ELR (cell line): ENCODE measurements at regions not wholly inside any gene's neighbourhood (a gene's known extent, or its start where the extent isn't known, plus 50 kb on each side); places are given as distances from the start of the nearest gene placed in this dataset.

Experiments used
- DNase-seq: peaks from one replicate; pipeline ENCODE4 v3.0.0-alpha.2; 2015; ENCODE audit warnings: low read depth

DNA sequence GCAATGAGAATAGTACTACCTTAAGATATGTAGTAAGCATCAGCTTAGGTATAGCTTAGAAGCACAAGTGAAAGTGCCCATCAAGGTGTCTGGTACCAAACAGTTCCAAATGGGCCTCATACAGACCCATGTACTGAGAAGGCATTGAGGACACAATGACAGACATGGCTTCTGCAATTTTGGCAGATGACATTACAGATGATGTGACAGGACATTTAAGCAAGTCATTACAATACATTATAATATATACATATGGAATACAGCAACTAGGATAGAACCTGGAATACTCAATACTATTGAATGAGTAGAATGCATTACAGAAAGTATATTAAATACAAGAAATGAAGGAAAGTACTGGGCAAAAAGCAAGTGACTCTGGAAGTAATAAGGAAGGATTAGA lies 256.4 kb downstream of the GXYLT1 start:
- DNase-seq, result no peak

DNA sequence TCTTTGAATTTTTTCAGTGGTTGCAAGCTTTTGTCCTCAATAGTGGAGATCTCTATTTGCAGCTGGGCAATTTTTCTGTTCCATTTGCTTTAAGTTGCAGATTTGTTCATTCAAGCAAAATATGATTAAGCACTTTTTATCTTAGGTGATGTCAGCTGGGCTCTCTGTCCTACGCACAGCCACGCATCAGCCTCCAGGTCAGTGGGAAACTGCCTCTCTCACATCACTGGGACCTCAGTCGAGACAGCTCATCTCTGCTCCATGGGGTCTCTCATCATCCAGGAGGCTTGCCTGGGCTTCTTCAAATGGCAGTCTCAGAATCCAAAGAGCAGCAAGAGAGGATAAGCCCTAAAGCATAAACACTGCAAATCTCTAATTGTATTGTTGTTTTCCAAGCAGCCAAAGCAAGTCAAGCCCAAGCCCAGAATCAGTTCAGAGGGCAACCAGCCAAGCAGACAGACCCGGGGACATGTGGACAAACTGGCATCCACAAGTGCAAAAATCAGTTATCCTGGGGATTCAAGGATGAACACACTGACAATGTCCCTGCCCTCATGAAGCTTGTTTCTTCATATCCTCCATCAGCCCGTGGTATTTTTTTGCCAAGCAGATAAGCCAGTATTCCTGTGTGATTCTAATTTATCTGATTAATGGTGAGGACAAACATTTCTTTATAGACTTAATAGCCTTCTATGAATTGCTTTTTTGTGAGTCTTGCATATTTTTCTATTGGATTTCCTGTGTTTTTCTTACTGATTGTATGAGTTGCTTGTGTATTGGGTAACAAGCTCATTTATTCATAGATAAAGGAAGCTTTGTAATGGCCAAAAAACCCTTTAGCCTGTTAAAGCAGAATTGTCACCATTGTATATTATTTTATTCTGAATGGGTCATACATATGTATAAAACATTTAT lies 262.5 kb downstream of the GXYLT1 start:
- no peak for DNase-seq

DNA sequence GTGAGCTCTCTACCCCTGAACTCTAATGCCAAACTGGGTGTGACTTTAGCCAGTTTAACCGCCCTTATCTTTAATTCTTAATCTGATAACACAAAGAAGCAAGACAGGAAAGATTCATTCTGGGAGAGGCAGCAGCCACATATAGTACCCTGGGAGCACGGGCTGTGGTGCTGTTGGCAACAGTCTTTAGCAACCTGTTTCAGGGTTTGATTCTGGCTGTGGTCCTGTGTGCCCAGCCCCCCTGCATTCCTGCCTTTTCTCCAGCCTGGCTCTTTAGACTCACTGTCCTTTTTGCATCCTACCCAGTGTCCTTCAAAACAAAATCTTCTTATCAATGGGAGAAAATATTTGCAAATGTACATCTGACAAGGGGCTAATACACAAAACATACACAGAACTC lies 275.2 kb downstream of the GXYLT1 start:
- no peak for DNase-seq

DNA sequence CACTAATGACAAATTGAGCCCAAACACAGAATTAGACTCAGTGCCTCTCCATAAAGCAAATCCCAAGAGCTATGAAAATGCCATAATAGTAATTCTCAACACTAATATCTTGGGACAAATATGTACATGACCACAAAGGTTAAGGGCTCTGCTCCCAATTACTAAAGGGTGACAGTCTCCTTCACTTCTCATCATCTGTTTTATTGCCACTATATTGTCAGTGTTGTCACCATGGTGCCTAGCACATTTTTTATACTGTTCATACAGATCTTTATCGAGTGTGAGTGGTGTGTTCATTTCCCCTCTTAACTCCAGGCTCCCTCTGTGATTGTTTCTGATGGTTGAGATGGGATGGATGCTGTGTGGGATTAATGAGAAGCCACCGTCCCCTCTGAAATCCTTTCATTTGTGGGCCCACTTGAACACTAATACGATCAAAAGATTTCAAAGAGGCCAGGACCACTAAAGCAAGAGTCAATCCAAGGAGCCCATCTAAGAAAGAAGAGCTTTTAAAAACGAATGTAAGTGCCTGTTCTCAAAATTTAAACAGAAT lies 277.7 kb downstream of the GXYLT1 start:
- no peak for DNase-seq

DNA sequence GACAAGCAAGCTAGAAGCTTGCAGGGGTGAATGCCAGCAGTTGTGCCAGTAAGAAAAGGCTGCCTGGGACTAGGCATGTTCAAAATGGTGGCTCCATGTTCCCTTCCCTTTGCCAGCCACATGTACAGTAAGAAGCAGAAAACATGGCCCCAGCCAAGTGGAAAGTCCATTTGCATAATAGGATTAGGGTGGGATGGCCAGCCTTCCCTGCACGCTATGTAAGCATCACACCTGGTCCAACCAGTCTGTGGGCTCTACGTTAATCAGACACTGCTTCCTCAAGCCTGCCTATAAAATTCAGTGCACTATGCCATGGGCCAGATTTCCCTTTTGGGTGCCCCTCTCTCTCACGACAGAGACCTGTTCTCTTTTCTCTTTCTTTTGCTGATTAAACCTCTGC lies 288.4 kb downstream of the GXYLT1 start:
- no peak for DNase-seq

DNA sequence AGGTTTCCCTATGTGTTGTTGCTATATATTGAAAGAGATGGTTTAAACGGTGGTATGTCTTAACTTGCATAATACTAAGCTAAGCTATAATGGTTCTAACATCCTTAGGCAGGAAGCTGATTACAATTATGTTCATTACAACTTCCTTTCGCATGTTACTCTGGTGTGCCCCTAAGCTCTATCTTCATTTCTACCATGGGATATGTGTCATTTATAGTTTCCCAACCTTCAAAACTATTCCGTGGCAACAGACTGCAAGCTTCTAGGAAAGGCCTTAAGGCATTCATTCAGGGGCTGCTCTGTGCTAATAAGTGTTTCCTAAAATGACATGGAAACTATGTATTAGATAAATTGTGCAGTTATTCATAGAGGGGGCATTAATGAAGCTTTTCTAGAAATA lies 294.6 kb downstream of the GXYLT1 start:
- no peak for DNase-seq

DNA sequence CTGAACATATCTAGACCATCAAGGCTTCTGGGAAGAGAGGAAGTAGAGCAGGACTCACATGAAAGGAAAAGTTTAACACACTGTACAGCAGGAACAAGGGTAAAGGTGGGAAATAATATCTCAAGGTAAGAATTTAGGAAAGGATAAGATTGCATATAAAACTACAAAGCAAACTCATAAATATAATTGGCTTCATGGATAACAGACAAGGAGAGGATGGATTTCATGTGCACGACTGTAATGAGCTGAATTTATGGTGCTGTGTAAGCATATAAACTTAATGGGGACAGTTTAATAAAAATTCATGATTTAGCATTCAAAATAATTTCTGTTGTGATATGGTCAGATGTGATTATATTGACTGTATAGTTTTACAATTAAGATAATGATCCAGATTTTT lies 298.0 kb downstream of the GXYLT1 start:
- no peak for DNase-seq

DNA sequence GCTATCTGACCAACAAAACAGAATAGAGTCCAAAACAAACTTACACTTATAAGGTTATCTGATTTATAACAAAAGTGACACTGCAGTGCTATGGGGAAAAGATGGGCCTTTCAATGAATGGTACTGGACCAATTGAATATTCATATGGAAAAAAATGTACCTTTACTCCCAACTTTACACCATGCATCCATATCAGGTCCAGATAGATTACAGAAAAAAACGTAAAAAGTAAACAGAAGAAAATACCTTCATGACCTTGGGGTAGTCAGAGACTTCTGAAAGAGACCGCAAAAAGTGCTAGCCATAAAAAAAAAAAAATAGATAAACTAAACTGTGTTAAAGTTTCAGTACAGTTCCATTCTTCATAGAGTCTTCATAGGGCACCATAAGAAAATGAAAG lies 308.3 kb downstream of the GXYLT1 start:
- DNase-seq, result no peak

DNA sequence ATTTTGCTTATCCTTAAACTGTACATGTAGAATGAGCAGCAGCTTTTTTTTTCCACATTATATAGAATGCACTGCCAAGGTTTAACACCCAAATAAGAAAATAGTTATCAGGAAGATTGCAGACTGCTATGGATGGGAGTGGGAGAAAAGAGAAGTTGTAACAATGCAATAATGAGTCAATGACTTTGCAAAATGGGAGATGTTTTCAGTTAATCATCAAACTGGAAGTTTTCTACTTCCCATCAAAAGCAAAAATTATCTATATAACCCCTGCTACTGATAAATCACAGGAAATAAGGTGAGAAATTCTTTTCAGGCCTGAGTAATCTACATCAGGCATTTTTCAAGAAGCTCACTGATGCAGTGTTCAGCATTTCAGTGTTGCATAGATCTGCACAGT lies 309.1 kb downstream of the GXYLT1 start:
- DNase-seq, result no peak

DNA sequence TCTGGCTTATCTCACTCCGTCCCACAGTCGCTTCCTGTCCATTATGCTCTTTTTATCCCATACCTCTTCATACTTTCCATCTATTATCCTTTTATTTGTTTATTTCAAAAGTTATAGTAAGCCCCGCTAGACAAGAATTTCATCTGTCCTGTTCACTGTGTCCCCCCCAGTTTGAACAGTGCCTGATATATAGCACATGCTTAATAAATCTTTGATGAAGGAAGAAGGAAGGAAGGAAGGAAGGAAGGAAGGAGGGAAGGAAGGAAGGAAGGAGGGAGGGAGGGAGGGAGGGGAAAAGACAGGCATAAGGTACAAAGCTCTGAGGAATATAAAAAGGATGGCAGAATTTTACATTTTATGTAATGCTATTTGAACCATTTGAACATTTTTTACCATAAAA lies 324.7 kb downstream of the GXYLT1 start:
- DNase-seq, result no peak

DNA sequence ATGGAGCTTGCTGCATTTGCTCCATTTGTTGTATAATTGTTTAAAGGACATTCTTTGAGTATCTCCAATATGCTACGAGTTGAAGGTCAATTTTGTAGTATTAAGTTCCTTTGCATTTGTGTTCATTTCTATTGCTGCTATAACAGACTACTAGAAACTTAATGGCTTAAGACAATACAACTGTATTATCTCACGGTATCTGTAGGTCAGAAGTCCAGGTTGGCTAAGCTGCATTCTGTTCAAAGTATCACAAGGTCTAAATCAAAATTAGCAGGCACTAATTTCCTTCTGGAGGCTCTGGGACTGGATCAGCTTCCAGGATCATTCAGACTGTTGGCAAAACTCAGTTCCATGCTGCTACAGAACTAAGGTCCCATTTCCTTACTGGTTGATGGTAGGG lies 340.6 kb downstream of the GXYLT1 start:
- DNase-seq, result no peak

DNA sequence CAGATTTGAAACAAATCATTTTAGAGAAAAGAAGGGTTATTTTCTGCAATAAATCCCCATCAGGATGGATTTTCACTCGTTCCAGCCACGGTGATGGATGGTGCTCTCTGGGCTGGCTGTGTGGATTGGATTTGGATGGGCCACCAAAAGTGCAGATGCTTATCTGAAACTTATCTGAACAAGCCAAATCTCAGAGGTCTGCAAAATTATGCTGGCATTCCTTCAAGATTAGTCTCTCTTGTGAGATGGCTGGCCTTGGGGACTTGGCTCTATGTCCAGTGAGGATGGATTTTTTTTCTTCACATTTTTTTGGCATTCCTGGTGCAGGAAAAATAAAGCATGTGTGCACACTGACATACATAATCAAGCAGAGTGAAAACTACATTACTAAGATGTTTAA lies 341.9 kb downstream of the GXYLT1 start:
- DNase-seq, result no peak

DNA sequence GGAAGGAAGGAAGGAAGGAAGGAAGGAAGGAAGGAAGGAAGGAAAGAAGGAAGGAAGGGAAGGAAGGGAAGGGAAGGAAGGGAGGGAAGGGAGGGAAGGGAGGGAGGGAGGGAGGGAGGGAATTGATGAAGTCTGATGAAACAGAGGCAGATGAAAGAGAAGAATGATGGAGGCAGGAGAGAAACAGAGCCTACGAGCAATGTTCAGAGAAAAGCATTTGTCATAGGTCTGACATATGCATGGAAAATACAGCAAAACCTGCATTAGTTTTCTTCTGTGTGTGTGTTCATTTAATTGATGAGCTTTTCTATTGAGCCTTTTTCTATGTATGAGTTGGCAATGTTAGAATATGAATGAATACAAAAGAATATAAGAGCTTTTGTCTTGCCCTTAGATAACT lies 343.4 kb downstream of the GXYLT1 start:
- DNase-seq, result no peak

DNA sequence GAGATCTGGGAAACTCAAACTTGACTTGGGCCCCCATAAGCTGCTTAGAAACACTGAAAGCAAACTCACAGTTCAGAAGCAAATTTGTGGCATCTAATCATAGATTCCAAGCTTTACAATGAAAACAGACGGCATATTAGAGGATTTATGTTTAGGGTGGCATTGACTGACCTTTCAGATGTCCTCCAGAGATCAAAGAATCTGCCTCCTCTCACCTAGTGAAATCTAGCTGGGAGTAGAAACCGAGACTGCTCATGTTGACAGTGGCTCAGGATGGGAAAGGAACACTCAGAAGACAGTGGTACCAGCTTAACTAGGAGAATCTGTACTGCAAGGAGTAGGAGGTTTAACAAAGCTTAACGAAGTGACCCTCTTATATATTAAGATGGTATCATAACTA lies 345.0 kb downstream of the GXYLT1 start:
- no peak for DNase-seq

DNA sequence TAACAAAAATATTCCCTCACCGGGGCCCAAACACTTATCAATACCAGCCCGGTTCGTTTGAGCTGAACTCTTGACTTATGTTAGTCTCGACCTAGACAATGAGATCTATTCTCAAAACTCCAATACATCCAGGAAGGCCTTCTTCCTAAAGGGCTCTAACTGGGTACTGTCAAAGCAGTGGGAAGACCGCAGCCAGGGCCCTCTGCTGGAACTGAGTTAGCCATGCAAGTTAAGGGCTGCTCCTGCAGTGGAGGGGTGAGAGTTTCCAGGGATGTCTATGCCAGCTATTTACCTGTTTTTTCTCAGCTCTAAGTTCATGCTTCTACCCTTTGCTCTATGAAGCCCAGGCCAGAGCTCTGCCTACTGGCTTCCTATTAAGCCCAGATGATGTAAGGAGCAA lies 348.8 kb downstream of the GXYLT1 start:
- DNase-seq, result no peak

DNA sequence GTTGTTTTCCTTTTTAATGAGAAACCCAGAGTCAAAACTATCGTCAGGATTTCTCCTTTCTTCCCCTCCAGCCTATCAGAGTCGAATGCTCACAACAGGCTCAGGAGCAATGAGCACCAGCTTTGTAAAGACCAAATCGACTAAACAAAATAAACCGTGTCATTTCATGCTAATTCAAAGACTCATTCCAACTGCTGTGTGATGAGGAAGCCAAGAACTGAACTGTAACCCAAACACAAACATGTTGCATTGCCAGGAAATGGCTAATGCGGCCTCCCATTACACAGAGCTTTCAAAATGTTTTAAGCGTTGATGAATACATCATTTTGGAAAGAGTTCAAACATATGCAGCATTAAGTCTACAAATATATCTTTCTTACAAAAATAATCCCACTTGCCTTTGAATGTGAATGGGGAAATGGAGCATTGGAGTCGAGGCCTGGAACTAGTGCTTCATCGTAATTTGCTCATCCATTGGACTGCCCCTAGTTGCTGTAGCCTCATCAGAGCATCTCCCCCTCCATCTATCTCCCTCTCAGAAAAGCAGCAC lies 349.5 kb downstream of the GXYLT1 start:
- DNase-seq, result no peak

DNA sequence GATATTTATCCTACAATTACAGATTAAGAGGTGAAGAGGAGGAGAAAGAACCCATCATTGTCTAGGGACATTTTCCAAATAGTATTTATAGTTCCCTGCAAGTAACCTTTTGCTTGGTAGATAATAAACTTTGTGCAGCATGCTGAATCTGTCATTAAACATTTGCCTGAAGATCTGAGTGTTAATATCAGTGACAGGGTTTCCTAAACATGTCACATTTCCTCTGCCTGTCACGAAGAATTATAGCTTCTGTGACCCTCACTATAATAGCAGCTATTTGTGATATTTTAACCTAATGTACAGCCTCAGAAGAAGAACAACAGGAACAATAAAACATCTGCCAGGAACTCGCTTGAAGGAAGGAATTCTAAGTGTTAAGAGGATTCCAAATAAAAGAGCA lies 350.3 kb downstream of the GXYLT1 start:
- DNase-seq, result no peak

DNA sequence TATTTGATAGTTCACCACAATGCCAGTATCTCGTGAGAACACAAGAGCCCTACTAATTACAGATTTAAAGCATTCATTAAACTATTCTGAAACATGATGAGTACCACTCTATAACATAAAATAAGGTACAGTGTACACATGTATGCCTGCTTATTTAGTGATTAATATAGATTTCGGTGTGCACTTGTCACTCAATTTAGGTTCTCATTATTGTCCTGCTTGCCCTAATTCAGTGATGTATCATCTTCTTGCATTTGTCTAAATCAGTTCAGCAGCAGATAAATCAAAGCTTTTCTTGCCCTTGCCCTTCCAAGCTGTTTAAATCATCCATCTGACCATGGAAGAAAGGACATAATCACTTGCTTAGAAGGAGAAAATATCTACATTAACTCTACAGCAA lies 359.7 kb downstream of the GXYLT1 start:
- no peak for DNase-seq

DNA sequence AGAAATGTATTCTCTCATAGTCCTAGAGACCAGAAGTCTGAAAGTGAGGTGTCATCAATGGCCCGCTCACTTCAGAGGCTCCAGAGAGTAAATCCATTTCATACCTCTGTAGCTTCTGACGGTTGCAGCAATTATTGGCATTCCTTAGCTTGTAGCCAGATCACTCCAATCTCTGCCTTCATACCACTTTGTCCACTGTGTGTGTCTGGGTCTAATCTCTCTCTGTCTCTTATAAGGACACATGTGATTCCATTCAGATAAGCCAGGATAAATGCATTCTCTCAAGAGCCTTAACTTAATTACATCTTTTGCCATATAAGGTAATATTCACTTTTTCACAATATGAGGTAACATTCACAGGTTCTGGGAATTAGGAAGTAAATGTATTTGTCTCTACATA lies 365.7 kb downstream of the GXYLT1 start:
- DNase-seq, result no peak

DNA sequence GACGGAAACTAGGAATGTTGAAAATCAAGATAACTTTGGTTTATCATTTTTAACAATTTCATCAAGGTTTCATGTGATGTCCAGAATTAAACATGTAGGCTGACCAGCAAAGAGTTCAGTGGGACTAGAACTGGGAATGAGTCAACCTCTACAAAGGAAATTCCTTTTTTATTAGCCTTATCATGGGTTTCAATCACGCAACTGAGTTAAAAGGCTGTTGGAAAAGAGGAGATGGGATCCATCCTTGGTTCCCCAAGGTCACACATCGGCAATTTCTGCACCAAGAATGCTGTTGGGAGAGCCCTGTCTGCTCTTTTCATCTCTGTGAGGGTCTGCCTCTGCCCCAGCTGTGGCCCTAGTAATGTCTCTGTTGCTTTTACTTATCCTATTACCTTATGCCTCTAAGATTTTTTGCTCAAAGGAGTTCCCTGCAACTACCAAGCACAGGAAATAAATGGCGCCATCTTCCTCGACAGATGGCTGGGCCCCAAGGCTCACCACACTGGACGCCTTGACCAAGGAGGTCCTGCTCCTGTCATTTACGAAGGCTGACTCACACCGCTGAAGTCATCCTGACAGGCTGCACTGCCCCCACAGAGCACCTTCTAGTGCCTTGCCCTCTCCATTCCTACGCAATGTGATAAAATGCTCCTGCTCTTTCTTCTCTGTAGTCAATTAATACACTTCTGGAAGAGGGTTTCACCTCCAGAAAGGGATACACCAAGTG lies 367.4 kb downstream of the GXYLT1 start:
- DNase-seq, result no peak

DNA sequence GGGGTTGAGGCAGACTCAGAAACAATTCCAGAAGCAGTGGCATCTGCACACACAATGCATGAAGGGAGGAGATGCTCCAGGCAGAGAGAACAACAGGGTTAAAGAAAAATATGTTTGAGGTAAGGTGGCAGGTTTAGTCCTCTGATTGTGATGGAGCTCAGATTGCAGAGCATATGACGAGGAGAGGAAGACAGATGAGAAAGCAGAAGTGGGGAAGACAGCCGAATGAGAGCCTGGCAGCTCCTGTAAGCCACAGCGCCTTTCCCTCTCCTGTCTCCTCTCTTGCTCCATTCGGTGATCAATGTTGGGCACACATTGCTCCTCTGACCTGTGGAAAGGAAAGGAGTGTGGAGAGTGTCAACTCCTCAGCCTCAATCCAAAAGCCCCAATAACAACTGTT lies 372.2 kb downstream of the GXYLT1 start:
- DNase-seq, result no peak

DNA sequence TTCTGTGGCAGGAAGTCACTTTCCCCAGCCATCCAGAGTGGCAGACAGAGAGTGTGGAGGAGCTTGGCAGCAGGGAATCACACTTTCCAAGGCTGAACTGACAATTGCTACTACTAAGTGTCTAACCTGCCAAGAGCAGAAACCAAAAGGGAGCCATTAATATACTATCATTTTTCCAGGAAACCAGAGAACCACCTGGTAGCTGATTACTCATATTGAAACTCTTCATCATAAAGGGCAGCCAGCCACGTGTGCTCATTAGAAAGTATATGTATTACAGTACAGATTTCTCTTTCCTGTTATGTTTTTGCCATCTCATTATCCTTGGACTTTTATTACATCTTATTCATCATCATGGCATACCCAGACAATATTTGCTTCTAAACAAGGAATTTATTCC lies 374.9 kb downstream of the GXYLT1 start:
- DNase-seq, result no peak

DNA sequence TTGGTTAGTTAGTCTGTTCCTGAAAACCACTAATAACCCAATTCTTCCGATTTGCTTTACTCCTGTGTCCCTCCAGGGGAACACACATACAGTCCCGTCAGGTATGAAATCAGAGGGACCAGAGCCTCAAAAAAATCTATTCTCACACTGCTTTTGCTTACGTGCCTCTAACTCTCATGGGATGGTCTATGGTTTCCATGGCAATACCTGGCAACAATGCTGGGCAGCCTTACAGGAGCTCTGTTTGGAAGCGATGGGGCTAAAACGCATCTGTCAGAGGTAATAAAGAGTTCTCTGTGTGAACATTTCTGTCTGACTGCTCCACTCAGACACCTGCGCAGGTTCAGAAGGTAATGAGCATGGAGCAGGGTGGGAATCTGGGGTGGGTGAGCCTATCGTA lies 376.2 kb downstream of the GXYLT1 start:
- DNase-seq, result no peak
